Gastroesophageal sphincter (tissue), 4 donors: ENCODE measurements at regions not wholly inside any gene's neighbourhood (a gene's known extent, or its start where the extent isn't known, plus 50 kb on each side); places are given as distances from the start of the nearest gene placed in this dataset.

Experiments used
- ATAC-seq: fragments of 150-250 bp; one replicate; pipeline ENCODE4 v1.9.1; 2016; ENCODE audit warnings: mild to moderate bottlenecking, moderate library complexity
- H3K27ac ChIP-seq, 4 donors: fragments of 200-600 bp; sonication (generic) in 3 of 4; 1 replicate in 3 of 4; 2 replicates in 1 of 4; pipeline ENCODE4 v1.5.1; 2016 to 2019
- H3K27me3 ChIP-seq: fragments of 200-600 bp; sonication (generic); one replicate; pipeline ENCODE4 v1.5.1; 2019
- H3K36me3 ChIP-seq, 2 donors: fragments of 200-600 bp; sonication (generic); one replicate each; pipeline ENCODE4 v1.5.1; 2019; ENCODE audit warnings: control low read depth in 1 of 2
- H3K4me1 ChIP-seq, 3 donors: fragments of 200-600 bp; sonication (generic); 1 replicate in 2 of 3; 2 replicates in 1 of 3; pipeline ENCODE4 v1.5.1; 2016 to 2019; ENCODE audit warnings: control low read depth in 2 of 3
- H3K4me3 ChIP-seq, 2 donors: fragments of 200-600 bp; sonication (generic); one replicate each; pipeline ENCODE4 v1.5.1; 2019; ENCODE audit warnings: mild to moderate bottlenecking in 1 of 2, moderate library complexity in 1 of 2
- H3K9me3 ChIP-seq, 3 donors: fragments of 200-600 bp; sonication (generic); one replicate each; pipeline ENCODE4 v1.5.1; 2017 to 2019; ENCODE audit warnings: control low read depth in 2 of 3
- EP300 ChIP-seq: sonication (generic); formaldehyde crosslinking; IDR thresholded peaks from one replicate; pipeline ENCODE4 v1.6.1; 2017; ENCODE audit warnings: antibody characterized with exemption, mild to moderate bottlenecking
- POLR2A ChIP-seq, 2 donors: fragments of 450-650 bp; IDR thresholded peaks; one replicate each; pipeline ENCODE4 v1.6.1; 2017; ENCODE audit warnings: antibody characterized with exemption in 2 of 2, mild to moderate bottlenecking in 2 of 2, moderate library complexity in 1 of 2
- POLR2AphosphoS5 ChIP-seq: sonication (generic); formaldehyde crosslinking; IDR thresholded peaks from one replicate; pipeline ENCODE4 v1.6.1; 2017; ENCODE audit warnings: antibody characterized with exemption
- WGBS, 2 donors: methylation state at CpG; one replicate each; pipeline ENCODE4 v1.1.5; 2018; ENCODE audit warnings: low coverage in 1 of 2; 5-methylcytosine and 5-hydroxymethylcytosine counted together
- TF ChIP-seq, protein P1 (sequence below), 4 experiments: fragments of 200-600 bp in 2 of 4; fragments of 450-650 bp in 2 of 4; sonication (generic) in 1 of 4; IDR thresholded peaks; one replicate each; pipeline ENCODE4 v1.5.1; 2017 to 2019; ENCODE audit warnings: antibody characterized with exemption in 4 of 4, mild to moderate bottlenecking in 2 of 4, moderate library complexity in 2 of 4

DNA sequence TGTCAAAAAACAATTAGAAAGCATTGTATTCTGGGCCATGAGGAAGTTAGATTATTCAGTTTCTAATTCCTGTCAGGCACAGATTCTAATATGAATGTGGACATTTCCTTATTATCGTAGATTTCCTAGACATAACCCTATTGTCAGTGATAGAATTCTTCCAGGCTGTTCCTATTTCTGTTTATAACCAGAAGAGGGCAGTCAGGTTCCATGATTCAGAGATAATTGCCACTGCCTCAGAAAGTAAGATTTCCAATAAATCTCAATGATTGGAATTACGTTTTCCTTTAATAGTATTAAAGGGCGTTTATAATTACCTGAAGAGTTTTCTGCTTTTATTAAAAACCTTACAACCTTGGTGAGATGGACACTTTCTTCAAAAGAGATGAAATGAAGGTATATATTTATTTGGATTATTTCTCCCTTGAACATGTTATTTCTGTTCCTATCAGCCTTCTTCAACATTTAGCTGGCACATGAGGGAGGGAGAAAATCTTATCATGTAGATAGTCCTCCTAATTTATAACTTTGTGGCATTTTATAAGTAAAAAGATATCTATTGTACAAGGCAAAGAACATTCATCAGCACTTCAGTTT is 439.2 kb downstream of the MCTP2 start:
- H3K36me3 ChIP-seq, result no peaks in the 10 kb centered on the region
- no peak for ATAC-seq
- peak overlapping the region in 1 of 4 donors; percentile 61 for H3K27ac ChIP-seq
- WGBS, 2 donors, result 0 to 1% methylated on average over 3 of the region's 3 CpGs
- TF ChIP-seq, protein P1, sequence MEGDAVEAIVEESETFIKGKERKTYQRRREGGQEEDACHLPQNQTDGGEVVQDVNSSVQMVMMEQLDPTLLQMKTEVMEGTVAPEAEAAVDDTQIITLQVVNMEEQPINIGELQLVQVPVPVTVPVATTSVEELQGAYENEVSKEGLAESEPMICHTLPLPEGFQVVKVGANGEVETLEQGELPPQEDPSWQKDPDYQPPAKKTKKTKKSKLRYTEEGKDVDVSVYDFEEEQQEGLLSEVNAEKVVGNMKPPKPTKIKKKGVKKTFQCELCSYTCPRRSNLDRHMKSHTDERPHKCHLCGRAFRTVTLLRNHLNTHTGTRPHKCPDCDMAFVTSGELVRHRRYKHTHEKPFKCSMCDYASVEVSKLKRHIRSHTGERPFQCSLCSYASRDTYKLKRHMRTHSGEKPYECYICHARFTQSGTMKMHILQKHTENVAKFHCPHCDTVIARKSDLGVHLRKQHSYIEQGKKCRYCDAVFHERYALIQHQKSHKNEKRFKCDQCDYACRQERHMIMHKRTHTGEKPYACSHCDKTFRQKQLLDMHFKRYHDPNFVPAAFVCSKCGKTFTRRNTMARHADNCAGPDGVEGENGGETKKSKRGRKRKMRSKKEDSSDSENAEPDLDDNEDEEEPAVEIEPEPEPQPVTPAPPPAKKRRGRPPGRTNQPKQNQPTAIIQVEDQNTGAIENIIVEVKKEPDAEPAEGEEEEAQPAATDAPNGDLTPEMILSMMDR (IDR thresholded peaks at IDR 0.05), result peak; percentile 53 to 78 (median 77)
- TF ChIP-seq POLR2AphosphoS5, result no peak
- no peaks in the 10 kb centered on the region for H3K27me3 ChIP-seq
- no peak overlapping the region for H3K4me3 ChIP-seq
- peaks cover 5 to 26% (median 10%) of the 10 kb centered on the region in 3 donors for H3K4me1 ChIP-seq
- no peaks in the 10 kb centered on the region for H3K9me3 ChIP-seq

DNA sequence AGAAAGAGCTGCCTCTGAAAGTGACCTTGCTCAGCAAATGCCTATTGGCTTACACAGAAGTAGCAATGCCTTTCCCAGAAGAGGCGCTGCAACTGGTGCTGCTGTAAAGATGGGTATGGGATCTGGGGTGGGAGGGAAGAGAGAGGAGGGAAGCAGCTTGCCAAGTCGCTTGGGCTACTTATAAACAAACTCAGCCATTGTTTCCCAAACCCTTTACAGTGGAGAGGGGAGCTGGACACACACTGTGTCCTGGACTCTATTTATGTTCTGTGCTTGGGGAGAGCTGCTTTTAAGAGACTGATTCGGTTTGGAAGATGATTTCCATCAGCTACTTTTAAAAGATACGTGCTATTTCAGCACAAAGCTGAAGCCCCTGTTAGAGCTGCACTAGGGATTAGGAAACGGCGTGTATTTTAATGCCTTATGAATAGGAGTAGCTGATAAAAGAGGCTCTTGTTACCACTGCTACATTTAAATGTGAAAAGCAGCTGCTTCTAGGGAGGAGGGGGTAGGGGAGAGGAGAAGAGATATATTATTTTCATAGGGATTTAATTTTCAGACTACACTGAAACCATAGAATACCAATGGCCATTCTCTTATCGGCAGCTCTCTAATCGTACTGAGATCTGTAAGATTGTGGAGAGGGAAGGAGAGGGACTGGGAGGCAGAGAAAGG is 440.6 kb downstream of the MCTP2 start:
- no peak for TF ChIP-seq POLR2A (IDR thresholded peaks at IDR 0.05)
- TF ChIP-seq, protein P1 (IDR thresholded peaks at IDR 0.05), result peak in 1 of 4 experiments; percentile 31

DNA sequence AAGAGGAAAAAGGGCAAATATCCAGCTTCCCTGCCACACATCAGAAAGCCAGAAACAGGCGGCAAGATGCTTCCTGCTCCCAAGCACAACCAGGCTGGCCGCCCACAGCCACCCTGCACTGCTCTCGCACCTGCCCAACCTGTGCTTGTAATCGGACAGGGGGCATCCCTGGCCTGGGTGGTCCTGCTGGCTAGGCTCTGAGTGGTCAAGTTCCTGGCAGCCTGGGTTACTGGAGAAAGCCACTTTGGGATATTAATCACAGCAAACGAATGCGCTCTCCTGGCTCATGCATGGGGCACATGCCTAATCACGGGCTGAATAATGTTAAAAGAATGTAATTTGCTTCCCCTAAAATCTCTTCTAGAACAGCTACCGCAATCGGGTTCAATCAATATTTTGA is 442.4 kb downstream of the MCTP2 start:
- no peak for ATAC-seq
- 68 to 80% methylated on average over 5 to 6 of the region's 9 CpGs for WGBS, 2 donors
- no peak for TF ChIP-seq POLR2A (IDR thresholded peaks at IDR 0.05)
- TF ChIP-seq POLR2AphosphoS5, result no peak
- TF ChIP-seq, protein P1 (IDR thresholded peaks at IDR 0.05), result no peak
- TF ChIP-seq EP300, result no peak
- no peak overlapping the region for H3K27ac ChIP-seq
- no peaks in the 10 kb centered on the region for H3K9me3 ChIP-seq
- no peak overlapping the region for H3K4me3 ChIP-seq
- no peaks in the 10 kb centered on the region for H3K27me3 ChIP-seq
- peaks cover 5 to 26% (median 10%) of the 10 kb centered on the region in 3 donors for H3K4me1 ChIP-seq
- no peaks in the 10 kb centered on the region for H3K36me3 ChIP-seq

More for the DNA sequence above, 440.6 kb downstream of the MCTP2 start:
- Histone ChIP-seq H3K4me3 (peak overlapping the region in 1 of 2 donors; percentile 13), H3K27ac (peak overlapping the region in 3 of 4 donors; percentile 36 to 61 (median 57)), H3K36me3 (no peaks in the 10 kb centered on the region), H3K27me3 (no peaks in the 10 kb centered on the region), H3K4me1 (peaks cover 5 to 26% (median 10%) of the 10 kb centered on the region in 3 donors), H3K9me3 (no peaks in the 10 kb centered on the region)
- 10 to 11% methylated on average over 8 of the region's 8 CpGs for WGBS, 2 donors
- peak; percentile 51 for ATAC-seq

DNA sequence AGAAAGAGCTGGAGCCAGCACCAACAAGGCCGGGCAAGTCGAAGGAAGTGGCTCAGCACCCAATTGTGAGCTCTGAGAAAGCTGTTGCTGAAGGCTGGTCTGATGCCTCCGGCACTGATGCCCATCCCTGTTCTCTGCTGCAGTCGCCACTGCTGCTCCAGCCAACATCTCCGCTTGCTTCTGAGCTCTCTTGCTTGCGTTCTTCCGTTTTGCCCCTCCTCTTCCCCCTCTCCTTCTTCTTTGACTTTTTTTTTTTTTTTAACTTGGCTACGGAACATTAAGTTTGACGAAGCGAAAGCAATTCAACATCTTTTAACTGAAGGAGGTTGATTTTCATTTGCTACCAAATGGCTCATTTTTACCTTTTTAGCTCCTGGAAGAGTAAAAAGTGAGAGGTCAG is 442.9 kb downstream of the MCTP2 start:
- no peak for ATAC-seq
- no peak overlapping the region for H3K4me3 ChIP-seq
- H3K27ac ChIP-seq, result no peak overlapping the region
- no peaks in the 10 kb centered on the region for H3K36me3 ChIP-seq
- no peaks in the 10 kb centered on the region for H3K9me3 ChIP-seq
- WGBS, 2 donors, result 66 to 79% methylated on average over 7 to 10 of the region's 10 CpGs
- TF ChIP-seq POLR2A (IDR thresholded peaks at IDR 0.05) (no peak), EP300 (no peak), POLR2AphosphoS5 (no peak)
- TF ChIP-seq, protein P1 (IDR thresholded peaks at IDR 0.05), result no peak
- H3K4me1 ChIP-seq, result peaks cover 5 to 26% (median 10%) of the 10 kb centered on the region in 3 donors
- no peaks in the 10 kb centered on the region for H3K27me3 ChIP-seq
